ENCODE measurements at regions not wholly inside any gene's neighbourhood (a gene's known extent, or its start where the extent isn't known, plus 50 kb on each side); places are given as distances from the start of the nearest gene placed in this dataset.

- Histone ChIP-seq H3K36me3 (ENCODE audit: control insufficient read depth in 2 of 2, insufficient read depth in 2 of 2, low read length in 1 of 2) (no peaks in the 10 kb centered on the region), H3K4me3 (ENCODE audit: low read length in 2 of 2) (no peak overlapping the region), H3K27me3 (ENCODE audit: control insufficient read depth in 2 of 2, insufficient read depth in 1 of 2, low read length in 1 of 2) (no peaks in the 10 kb centered on the region), H3K27ac (ENCODE audit: low read depth in 1 of 2, low read length in 1 of 2) (no peak overlapping the region), H3K4me1 (ENCODE audit: control insufficient read depth in 2 of 2, insufficient read depth in 2 of 2, low read length in 2 of 2) (no peaks in the 10 kb centered on the region), H3K9me3 (ENCODE audit: control insufficient read depth in 2 of 2, insufficient read depth in 1 of 2, low read length in 1 of 2) (no peaks in the 10 kb centered on the region)
- WGBS: 96% methylated on average over 2 of the region's 2 CpGs
- no peak for DNase-seq (ENCODE audit: low read depth in 6 of 9, low spot score in 9 of 9)
These were observed 291.5 kb upstream of the CCDC179 start for GRCh38 chr11:23151819-23152218.

- no peak for DNase-seq (ENCODE audit: low read depth in 6 of 9, low spot score in 9 of 9)
- Histone ChIP-seq H3K9me3 (ENCODE audit: control insufficient read depth in 2 of 2, insufficient read depth in 1 of 2, low read length in 1 of 2) (no peaks in the 10 kb centered on the region), H3K4me3 (ENCODE audit: low read length in 2 of 2) (no peak overlapping the region), H3K36me3 (ENCODE audit: control insufficient read depth in 2 of 2, insufficient read depth in 2 of 2, low read length in 1 of 2) (no peaks in the 10 kb centered on the region), H3K27ac (ENCODE audit: low read depth in 1 of 2, low read length in 1 of 2) (no peak overlapping the region), H3K27me3 (ENCODE audit: control insufficient read depth in 2 of 2, insufficient read depth in 1 of 2, low read length in 1 of 2) (no peaks in the 10 kb centered on the region), H3K4me1 (ENCODE audit: control insufficient read depth in 2 of 2, insufficient read depth in 2 of 2, low read length in 2 of 2) (no peaks in the 10 kb centered on the region)
- WGBS: 94% methylated on average over 1 of the region's 1 CpG
These were observed 295.2 kb upstream of the CCDC179 start for GRCh38 chr11:23155503-23155902.

GRCh38 chr11:23164022-23164421 is 303.7 kb upstream of the CCDC179 start:
- no peaks in the 10 kb centered on the region for H3K4me1 ChIP-seq (ENCODE audit: control insufficient read depth in 2 of 2, insufficient read depth in 2 of 2, low read length in 2 of 2)
- WGBS: 96% methylated on average over 1 of the region's 1 CpG
- no peaks in the 10 kb centered on the region for H3K36me3 ChIP-seq (ENCODE audit: control insufficient read depth in 2 of 2, insufficient read depth in 2 of 2, low read length in 1 of 2)
- no peak overlapping the region for H3K4me3 ChIP-seq (ENCODE audit: low read length in 2 of 2)
- H3K27me3 ChIP-seq (ENCODE audit: control insufficient read depth in 2 of 2, insufficient read depth in 1 of 2, low read length in 1 of 2): no peaks in the 10 kb centered on the region
- no peaks in the 10 kb centered on the region for H3K9me3 ChIP-seq (ENCODE audit: control insufficient read depth in 2 of 2, insufficient read depth in 1 of 2, low read length in 1 of 2)
- no peak for DNase-seq (ENCODE audit: low read depth in 6 of 9, low spot score in 9 of 9)
- no peak overlapping the region for H3K27ac ChIP-seq (ENCODE audit: low read depth in 1 of 2, low read length in 1 of 2)

GRCh38 chr11:23166376-23166775 is 306.1 kb upstream of the CCDC179 start:
- DNase-seq (ENCODE audit: low read depth in 6 of 9, low spot score in 9 of 9): no peak
- Histone ChIP-seq H3K36me3 (ENCODE audit: control insufficient read depth in 2 of 2, insufficient read depth in 2 of 2, low read length in 1 of 2) (no peaks in the 10 kb centered on the region), H3K4me1 (ENCODE audit: control insufficient read depth in 2 of 2, insufficient read depth in 2 of 2, low read length in 2 of 2) (no peaks in the 10 kb centered on the region), H3K27ac (ENCODE audit: low read depth in 1 of 2, low read length in 1 of 2) (no peak overlapping the region), H3K9me3 (ENCODE audit: control insufficient read depth in 2 of 2, insufficient read depth in 1 of 2, low read length in 1 of 2) (no peaks in the 10 kb centered on the region), H3K4me3 (ENCODE audit: low read length in 2 of 2) (no peak overlapping the region), H3K27me3 (ENCODE audit: control insufficient read depth in 2 of 2, insufficient read depth in 1 of 2, low read length in 1 of 2) (no peaks in the 10 kb centered on the region)
- WGBS: 97% methylated on average over 1 of the region's 1 CpG

GRCh38 chr11:23179609-23180008 is 319.3 kb upstream of the CCDC179 start:
- Histone ChIP-seq H3K9me3 (ENCODE audit: control insufficient read depth in 2 of 2, insufficient read depth in 1 of 2, low read length in 1 of 2) (no peaks in the 10 kb centered on the region), H3K27ac (ENCODE audit: low read depth in 1 of 2, low read length in 1 of 2) (no peak overlapping the region), H3K4me1 (ENCODE audit: control insufficient read depth in 2 of 2, insufficient read depth in 2 of 2, low read length in 2 of 2) (no peaks in the 10 kb centered on the region), H3K27me3 (ENCODE audit: control insufficient read depth in 2 of 2, insufficient read depth in 1 of 2, low read length in 1 of 2) (no peaks in the 10 kb centered on the region), H3K4me3 (ENCODE audit: low read length in 2 of 2) (no peak overlapping the region), H3K36me3 (ENCODE audit: control insufficient read depth in 2 of 2, insufficient read depth in 2 of 2, low read length in 1 of 2) (no peaks in the 10 kb centered on the region)
- DNase-seq (ENCODE audit: low read depth in 6 of 9, low spot score in 9 of 9): no peak
- WGBS: 90% methylated on average over 1 of the region's 1 CpG

GRCh38 chr11:23181022-23181807 is 320.9 kb upstream of the CCDC179 start:
- WGBS: 85% methylated on average over 4 of the region's 4 CpGs
- no peaks in the 10 kb centered on the region for H3K4me1 ChIP-seq (ENCODE audit: control insufficient read depth in 2 of 2, insufficient read depth in 2 of 2, low read length in 2 of 2)
- no peak overlapping the region for H3K4me3 ChIP-seq (ENCODE audit: low read length in 2 of 2)
- no peaks in the 10 kb centered on the region for H3K27me3 ChIP-seq (ENCODE audit: control insufficient read depth in 2 of 2, insufficient read depth in 1 of 2, low read length in 1 of 2)
- DNase-seq (ENCODE audit: low read depth in 6 of 9, low spot score in 9 of 9): no peak
- no peak overlapping the region for H3K27ac ChIP-seq (ENCODE audit: low read depth in 1 of 2, low read length in 1 of 2)
- no peaks in the 10 kb centered on the region for H3K9me3 ChIP-seq (ENCODE audit: control insufficient read depth in 2 of 2, insufficient read depth in 1 of 2, low read length in 1 of 2)
- H3K36me3 ChIP-seq (ENCODE audit: control insufficient read depth in 2 of 2, insufficient read depth in 2 of 2, low read length in 1 of 2): no peaks in the 10 kb centered on the region

- no peaks in the 10 kb centered on the region for H3K36me3 ChIP-seq (ENCODE audit: control insufficient read depth in 2 of 2, insufficient read depth in 2 of 2, low read length in 1 of 2)
- no peak for DNase-seq (ENCODE audit: low read depth in 6 of 9, low spot score in 9 of 9)
- 96% methylated on average over 3 of the region's 3 CpGs for WGBS
These were observed 332.0 kb upstream of the CCDC179 start for GRCh38 chr11:23192256-23192655.

GRCh38 chr11:23201936-23202522 is 341.8 kb upstream of the CCDC179 start:
- no peak for DNase-seq (ENCODE audit: low read depth in 6 of 9, low spot score in 9 of 9)
- Histone ChIP-seq H3K27me3 (ENCODE audit: control insufficient read depth in 2 of 2, insufficient read depth in 1 of 2, low read length in 1 of 2) (no peaks in the 10 kb centered on the region), H3K4me3 (ENCODE audit: low read length in 2 of 2) (no peak overlapping the region), H3K27ac (ENCODE audit: low read depth in 1 of 2, low read length in 1 of 2) (no peak overlapping the region), H3K9me3 (ENCODE audit: control insufficient read depth in 2 of 2, insufficient read depth in 1 of 2, low read length in 1 of 2) (peaks cover 1 to 27% of the 10 kb centered on the region in 2 donors), H3K4me1 (ENCODE audit: control insufficient read depth in 2 of 2, insufficient read depth in 2 of 2, low read length in 2 of 2) (no peaks in the 10 kb centered on the region), H3K36me3 (ENCODE audit: control insufficient read depth in 2 of 2, insufficient read depth in 2 of 2, low read length in 1 of 2) (no peaks in the 10 kb centered on the region)
- 75% methylated on average over 3 of the region's 3 CpGs for WGBS

More at GRCh38 chr11:23192256-23192655, 332.0 kb upstream of the CCDC179 start:
- Histone ChIP-seq H3K27me3 (ENCODE audit: control insufficient read depth in 2 of 2, insufficient read depth in 1 of 2, low read length in 1 of 2) (no peaks in the 10 kb centered on the region), H3K27ac (ENCODE audit: low read depth in 1 of 2, low read length in 1 of 2) (no peak overlapping the region), H3K4me1 (ENCODE audit: control insufficient read depth in 2 of 2, insufficient read depth in 2 of 2, low read length in 2 of 2) (no peaks in the 10 kb centered on the region), H3K9me3 (ENCODE audit: control insufficient read depth in 2 of 2, insufficient read depth in 1 of 2, low read length in 1 of 2) (no peaks in the 10 kb centered on the region), H3K4me3 (ENCODE audit: low read length in 2 of 2) (no peak overlapping the region)

- 98% methylated on average over 1 of the region's 1 CpG for WGBS
- H3K9me3 ChIP-seq (ENCODE audit: control insufficient read depth in 2 of 2, insufficient read depth in 1 of 2, low read length in 1 of 2): peaks cover 1 to 27% of the 10 kb centered on the region in 2 donors
- no peak for DNase-seq (ENCODE audit: low read depth in 6 of 9, low spot score in 9 of 9)
- H3K4me1 ChIP-seq (ENCODE audit: control insufficient read depth in 2 of 2, insufficient read depth in 2 of 2, low read length in 2 of 2): no peaks in the 10 kb centered on the region
- H3K27me3 ChIP-seq (ENCODE audit: control insufficient read depth in 2 of 2, insufficient read depth in 1 of 2, low read length in 1 of 2): no peaks in the 10 kb centered on the region
- no peaks in the 10 kb centered on the region for H3K36me3 ChIP-seq (ENCODE audit: control insufficient read depth in 2 of 2, insufficient read depth in 2 of 2, low read length in 1 of 2)
- H3K4me3 ChIP-seq (ENCODE audit: low read length in 2 of 2): no peak overlapping the region
- H3K27ac ChIP-seq (ENCODE audit: low read depth in 1 of 2, low read length in 1 of 2): no peak overlapping the region
These were observed 342.3 kb upstream of the CCDC179 start for GRCh38 chr11:23202611-23203010.

Measured in thymus (tissue), 11 donors.